ENCODE measurements at regions not wholly inside any gene's neighbourhood (a gene's known extent, or its start where the extent isn't known, plus 50 kb on each side); places are given as distances from the start of the nearest gene placed in this dataset.

- TF ChIP-seq CTCF (conservative IDR thresholded peaks at IDR 0.05) (no peak), EZH2 (IDR thresholded peaks at IDR 0.05; ENCODE audit: low read depth) (no peak)
Measured at GRCh38 chr20:48288930-48289507, 503.7 kb upstream of the SULF2 start.
